ENCODE measurements at regions not wholly inside any gene's neighbourhood (a gene's known extent, or its start where the extent isn't known, plus 50 kb on each side); places are given as distances from the start of the nearest gene placed in this dataset.

GRCh38 chr15:70491201-70491621, 272.1 kb downstream of the UACA start:
- no peak for DNase-seq (ENCODE audit: low read depth)

GRCh38 chr15:70490838-70491155, 272.6 kb downstream of the UACA start:
- no peak for DNase-seq (ENCODE audit: low read depth)

GRCh38 chr15:70490148-70490837, 273.1 kb downstream of the UACA start:
- no peak for DNase-seq (ENCODE audit: low read depth)

- no peak for DNase-seq (ENCODE audit: low read depth)
These were observed 274.2 kb downstream of the UACA start for GRCh38 chr15:70488941-70489848.

- DNase-seq (ENCODE audit: low read depth), result peak; percentile 66
These were observed 275.3 kb downstream of the UACA start for GRCh38 chr15:70488002-70488605.

GRCh38 chr15:70487387-70487740, 276.0 kb downstream of the UACA start:
- DNase-seq (ENCODE audit: low read depth), result no peak

- DNase-seq (ENCODE audit: low read depth), result no peak
These were observed 276.6 kb downstream of the UACA start for GRCh38 chr15:70486451-70487386.

GRCh38 chr15:70486012-70486411, 277.3 kb downstream of the UACA start:
- DNase-seq (ENCODE audit: low read depth), result no peak

- no peak for DNase-seq (ENCODE audit: low read depth)
These were observed 278.4 kb downstream of the UACA start for GRCh38 chr15:70484993-70485392.

GRCh38 chr15:70483513-70483912, 279.8 kb downstream of the UACA start:
- DNase-seq (ENCODE audit: low read depth), result no peak

GRCh38 chr15:70480196-70480856, 283.0 kb downstream of the UACA start:
- DNase-seq (ENCODE audit: low read depth), result peak; percentile 32

GRCh38 chr15:70479785-70480184, 283.6 kb downstream of the UACA start:
- DNase-seq (ENCODE audit: low read depth), result no peak

- DNase-seq (ENCODE audit: low read depth), result no peak
These were observed 284.3 kb downstream of the UACA start for GRCh38 chr15:70479056-70479455.

GRCh38 chr15:70478251-70478990, 284.9 kb downstream of the UACA start:
- DNase-seq (ENCODE audit: low read depth), result no peak

- DNase-seq (ENCODE audit: low read depth), result no peak
These were observed 285.6 kb downstream of the UACA start for GRCh38 chr15:70477750-70478250.

GRCh38 chr15:70476441-70476840, 286.9 kb downstream of the UACA start:
- DNase-seq (ENCODE audit: low read depth), result no peak

GRCh38 chr15:70475921-70476320, 287.4 kb downstream of the UACA start:
- no peak for DNase-seq (ENCODE audit: low read depth)

GRCh38 chr15:70475407-70475781, 288.0 kb downstream of the UACA start:
- DNase-seq (ENCODE audit: low read depth), result no peak

- DNase-seq (ENCODE audit: low read depth), result no peak
These were observed 288.6 kb downstream of the UACA start for GRCh38 chr15:70474471-70475406.
